GM12864 (cell line): ENCODE measurements at regions not wholly inside any gene's neighbourhood (a gene's known extent, or its start where the extent isn't known, plus 50 kb on each side); places are given as distances from the start of the nearest gene placed in this dataset.
"Not testable (repeated sequence)": the region's sequence is repeated elsewhere in the genome, so short reads cannot be mapped to it uniquely, and the experiment has no call there.

Experiments
- DNase-seq: peaks from one replicate; pipeline ENCODE4 v3.0.0-alpha.2; 2011; ENCODE audit warnings: low read depth
- H3K4me3 ChIP-seq: 2 replicates; pipeline ENCODE4 v1.5.1; 2011; ENCODE audit warnings: mild to moderate bottlenecking, low read depth, low read length, control low read depth
- CTCF ChIP-seq: IDR thresholded peaks from 2 replicates; pipeline ENCODE4 v1.5.1; 2011; ENCODE audit warnings: low read depth, mild to moderate bottlenecking, moderate library complexity, low read length, control low read depth, inconsistent platforms; ENCODE audit errors: missing control alignments

- DNase-seq: no peak
- H3K4me3 ChIP-seq: no peak overlapping the region
- no peak for TF ChIP-seq CTCF
Measured at GRCh38 chr14:98208943-98209342, 1063.1 kb downstream of the BCL11B start.

- TF ChIP-seq CTCF: no peak
- no peak for DNase-seq
- H3K4me3 ChIP-seq: no peak overlapping the region
Measured at GRCh38 chr14:98210045-98210672, 1061.8 kb downstream of the BCL11B start.

- no peak overlapping the region for H3K4me3 ChIP-seq
- no peak for TF ChIP-seq CTCF
- no peak for DNase-seq
Measured at GRCh38 chr14:98217530-98217929, 1054.5 kb downstream of the BCL11B start.

- TF ChIP-seq CTCF: no peak
- DNase-seq: no peak
- no peak overlapping the region for H3K4me3 ChIP-seq
Measured at GRCh38 chr14:98218218-98218617, 1053.8 kb downstream of the BCL11B start.

GRCh38 chr14:98219638-98220037 lies 1052.4 kb downstream of the BCL11B start:
- no peak for TF ChIP-seq CTCF
- DNase-seq: no peak
- no peak overlapping the region for H3K4me3 ChIP-seq

- no peak for DNase-seq
- TF ChIP-seq CTCF: no peak
- no peak overlapping the region for H3K4me3 ChIP-seq
Measured at GRCh38 chr14:98223106-98223505, 1048.9 kb downstream of the BCL11B start.

GRCh38 chr14:98223710-98224109 lies 1048.3 kb downstream of the BCL11B start:
- DNase-seq, H3K4me3 ChIP-seq: not testable (repeated sequence)
